GM13977 (cell line): ENCODE measurements at regions not wholly inside any gene's neighbourhood (a gene's known extent, or its start where the extent isn't known, plus 50 kb on each side); places are given as distances from the start of the nearest gene placed in this dataset.

Experiments used
- DNase-seq: peaks from one replicate; pipeline ENCODE4 v3.0.0; 2012; ENCODE audit warnings: low spot score
- in situ Hi-C: fragments of 300-500 bp; cut with MboI; formaldehyde crosslinking; loops from one replicate; pipeline ENCODE4 v1.12.0; 2022; ENCODE audit warnings: low sequenced_read_pairs, low pct_unique_long_range_greater_than_20kb, mixed read lengths, inconsistent platforms; ENCODE audit not compliant: unreplicated experiment
- TF ChIP-seq, protein P1 (sequence below): IDR thresholded peaks from 2 replicates; pipeline ENCODE4 v1.5.1; 2012; ENCODE audit warnings: mild to moderate bottlenecking, control low read depth; ENCODE audit not compliant: insufficient read depth; ENCODE audit errors: extremely low read depth, missing control alignments

DNA sequence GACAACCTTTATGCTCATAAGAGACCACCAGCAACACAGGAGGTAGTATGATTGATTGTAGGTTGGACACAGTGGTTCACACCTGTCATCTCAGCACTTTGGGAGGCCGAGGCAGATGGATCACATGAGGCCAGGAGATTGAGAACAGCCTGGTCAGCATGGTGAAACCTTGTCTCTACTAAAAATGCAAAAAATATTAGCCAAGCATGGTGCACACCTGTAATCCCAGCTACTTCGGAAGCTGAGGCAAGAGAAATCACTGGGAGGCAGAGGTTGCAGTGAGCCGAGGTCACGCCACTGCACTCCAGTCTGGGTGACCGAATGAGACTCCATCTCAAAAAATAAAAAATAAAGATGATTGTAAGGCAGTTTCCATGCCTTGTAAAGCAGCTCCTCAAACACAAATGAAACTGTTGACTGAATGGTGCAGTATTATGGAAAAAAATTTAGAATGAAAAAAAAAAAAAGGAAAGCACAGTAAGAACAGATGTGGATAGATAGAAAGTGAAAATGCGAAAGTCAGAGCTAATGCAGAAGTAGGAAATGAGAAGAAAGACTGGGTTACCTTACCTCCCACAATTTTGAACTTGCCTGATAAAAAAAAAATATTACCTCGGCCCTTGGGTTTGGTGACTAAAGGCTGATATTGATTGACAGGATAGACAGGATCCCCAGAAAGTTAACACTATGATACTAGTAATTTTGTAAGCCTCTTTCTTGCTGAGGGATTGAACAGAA, 249.2 kb upstream of the TRAM1L1 start:
- in situ Hi-C loops, result no loop called here
- TF ChIP-seq, protein P1, sequence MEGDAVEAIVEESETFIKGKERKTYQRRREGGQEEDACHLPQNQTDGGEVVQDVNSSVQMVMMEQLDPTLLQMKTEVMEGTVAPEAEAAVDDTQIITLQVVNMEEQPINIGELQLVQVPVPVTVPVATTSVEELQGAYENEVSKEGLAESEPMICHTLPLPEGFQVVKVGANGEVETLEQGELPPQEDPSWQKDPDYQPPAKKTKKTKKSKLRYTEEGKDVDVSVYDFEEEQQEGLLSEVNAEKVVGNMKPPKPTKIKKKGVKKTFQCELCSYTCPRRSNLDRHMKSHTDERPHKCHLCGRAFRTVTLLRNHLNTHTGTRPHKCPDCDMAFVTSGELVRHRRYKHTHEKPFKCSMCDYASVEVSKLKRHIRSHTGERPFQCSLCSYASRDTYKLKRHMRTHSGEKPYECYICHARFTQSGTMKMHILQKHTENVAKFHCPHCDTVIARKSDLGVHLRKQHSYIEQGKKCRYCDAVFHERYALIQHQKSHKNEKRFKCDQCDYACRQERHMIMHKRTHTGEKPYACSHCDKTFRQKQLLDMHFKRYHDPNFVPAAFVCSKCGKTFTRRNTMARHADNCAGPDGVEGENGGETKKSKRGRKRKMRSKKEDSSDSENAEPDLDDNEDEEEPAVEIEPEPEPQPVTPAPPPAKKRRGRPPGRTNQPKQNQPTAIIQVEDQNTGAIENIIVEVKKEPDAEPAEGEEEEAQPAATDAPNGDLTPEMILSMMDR, result no peak
- peak; percentile 2 for DNase-seq

DNA sequence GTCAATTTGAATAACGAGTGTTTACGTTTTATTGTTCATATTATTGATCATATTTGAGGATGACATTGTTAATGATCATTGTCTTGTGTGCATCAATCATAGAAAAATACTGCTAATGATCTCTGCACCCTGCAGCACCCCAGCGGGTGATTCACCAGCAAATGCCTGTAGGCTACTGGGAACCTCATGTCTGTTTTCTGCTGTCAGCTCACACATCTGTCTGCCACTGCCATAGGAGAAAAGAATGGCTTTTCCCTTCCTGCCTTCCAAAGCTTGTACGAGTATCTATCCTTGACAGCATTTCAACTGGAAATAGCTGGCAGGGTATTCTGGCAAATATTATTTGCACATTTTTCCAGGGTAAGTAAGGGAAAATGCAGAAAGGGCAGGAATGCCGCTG, 272.1 kb upstream of the TRAM1L1 start:
- DNase-seq, result no peak
- TF ChIP-seq, protein P1, result no peak
- in situ Hi-C loops, result no loop called here

DNA sequence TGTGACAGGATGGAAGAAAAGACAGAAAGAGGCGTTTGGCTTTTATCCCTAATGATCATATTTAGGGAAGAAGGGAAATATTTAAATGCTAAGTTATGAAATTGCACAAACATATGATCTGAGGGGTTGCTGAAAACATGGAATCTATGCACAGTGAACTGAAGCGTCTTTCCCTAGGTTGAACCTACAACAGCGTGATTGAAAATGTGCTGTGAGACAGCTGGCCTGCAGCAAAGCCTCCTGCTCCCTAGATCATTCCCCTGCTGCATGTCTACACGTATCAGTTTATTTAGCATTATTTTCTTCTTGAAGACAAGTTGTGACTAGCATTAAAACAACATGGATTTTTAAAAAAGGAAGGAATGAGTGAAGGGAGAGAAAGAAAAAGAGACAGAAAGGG, 272.5 kb upstream of the TRAM1L1 start:
- DNase-seq, result no peak
- in situ Hi-C loops, result no loop called here
- TF ChIP-seq, protein P1, result no peak

DNA sequence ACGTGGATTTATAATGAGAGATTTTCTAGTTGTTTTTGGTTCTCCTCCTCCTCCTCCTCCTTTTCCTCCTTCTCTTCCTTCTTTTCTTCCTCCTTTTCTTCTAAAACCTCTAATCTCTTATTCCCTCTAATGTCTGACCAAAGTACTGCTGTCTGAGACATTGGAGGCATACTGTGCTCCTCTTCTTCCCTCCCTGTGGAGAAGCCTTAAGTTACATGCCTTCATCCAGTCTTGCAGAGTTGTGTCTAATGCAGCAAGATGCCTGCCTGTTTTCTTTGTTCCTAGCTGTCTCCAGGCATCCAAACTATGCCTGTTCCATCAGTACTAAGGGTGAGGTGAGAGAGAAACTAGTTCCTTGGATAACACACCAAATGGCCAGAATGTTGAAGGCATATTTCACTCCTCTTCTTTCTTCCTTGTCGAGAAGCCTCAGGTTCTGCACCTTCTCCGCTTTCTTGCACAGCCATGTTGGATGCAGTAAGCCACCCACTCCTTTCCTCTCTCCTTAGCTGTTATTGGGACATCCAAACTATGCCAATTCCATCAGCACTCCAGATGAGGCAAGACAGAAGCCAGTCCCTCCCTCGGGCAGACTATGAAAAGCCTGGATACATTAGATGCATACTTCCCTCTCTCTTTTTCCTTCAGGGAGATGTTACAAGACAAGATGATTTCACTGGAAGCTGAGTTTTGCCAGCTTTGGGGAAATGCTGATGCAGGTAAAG, 285.7 kb upstream of the TRAM1L1 start:
- TF ChIP-seq, protein P1, result no peak
- in situ Hi-C loops, result no loop called here
- no peak for DNase-seq

DNA sequence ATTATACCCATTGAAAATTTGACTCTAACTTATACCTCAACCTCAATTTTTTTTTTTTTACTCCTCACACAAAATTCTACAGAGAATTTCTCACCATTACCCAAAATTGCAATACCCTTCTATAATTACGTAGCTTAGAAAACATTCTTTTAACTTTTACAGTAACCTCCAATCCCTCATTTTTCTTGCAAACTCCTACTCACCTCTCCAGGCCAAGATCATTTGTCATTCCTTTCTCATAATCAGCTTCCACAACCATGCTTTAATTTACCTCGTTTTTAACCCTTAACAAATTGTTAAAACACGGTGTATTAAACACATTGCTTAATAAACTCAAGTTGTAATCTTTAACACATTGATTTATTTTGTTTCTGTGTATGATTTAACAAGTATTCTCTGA, 289.7 kb upstream of the TRAM1L1 start:
- TF ChIP-seq, protein P1, result no peak
- in situ Hi-C loops, result no loop called here
- DNase-seq, result no peak

DNA sequence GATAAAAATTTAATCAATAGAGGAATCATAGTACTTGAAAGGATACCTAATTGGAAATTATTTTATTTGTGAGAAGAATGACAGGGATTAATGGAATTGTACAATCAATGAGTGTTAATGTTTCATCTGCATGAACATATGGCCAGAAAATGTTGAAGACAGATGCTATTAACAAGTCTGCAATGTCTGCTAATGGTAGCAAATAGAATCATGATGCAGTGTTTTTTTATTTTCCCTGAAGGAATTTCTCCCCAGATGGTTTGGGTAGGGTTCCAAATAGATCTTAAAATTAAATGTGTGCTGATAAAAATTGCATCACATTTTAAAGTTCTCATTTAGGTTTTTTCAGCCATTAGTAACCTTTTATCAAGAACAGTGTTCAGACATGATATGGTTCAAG, 291.3 kb upstream of the TRAM1L1 start:
- TF ChIP-seq, protein P1, result no peak
- no peak for DNase-seq
- in situ Hi-C loops, result no loop called here
